ENCODE measurements at regions not wholly inside any gene's neighbourhood (a gene's known extent, or its start where the extent isn't known, plus 50 kb on each side); places are given as distances from the start of the nearest gene placed in this dataset.

DNA sequence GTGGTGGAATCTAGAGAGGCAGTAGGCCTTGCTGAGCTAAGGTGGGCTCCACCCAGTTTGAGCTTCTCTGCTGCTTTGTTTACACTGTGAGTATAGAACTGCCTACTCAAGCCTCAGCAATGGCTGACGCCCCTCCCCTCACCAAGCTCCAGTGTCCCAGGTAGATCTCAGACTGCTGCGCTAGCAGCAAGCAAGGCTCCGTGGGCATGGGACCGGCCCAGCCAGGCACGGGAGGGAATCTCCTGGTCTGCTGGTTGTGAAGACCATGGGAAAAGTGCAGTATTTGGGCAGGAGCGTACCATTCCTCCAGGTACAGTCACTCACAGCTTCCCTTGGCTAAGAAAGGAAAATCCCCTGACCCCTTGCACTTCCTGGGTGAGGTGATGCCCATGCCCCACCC is 407.1 kb downstream of the ZPLD1 start:
- TF ChIP-seq, protein P1, sequence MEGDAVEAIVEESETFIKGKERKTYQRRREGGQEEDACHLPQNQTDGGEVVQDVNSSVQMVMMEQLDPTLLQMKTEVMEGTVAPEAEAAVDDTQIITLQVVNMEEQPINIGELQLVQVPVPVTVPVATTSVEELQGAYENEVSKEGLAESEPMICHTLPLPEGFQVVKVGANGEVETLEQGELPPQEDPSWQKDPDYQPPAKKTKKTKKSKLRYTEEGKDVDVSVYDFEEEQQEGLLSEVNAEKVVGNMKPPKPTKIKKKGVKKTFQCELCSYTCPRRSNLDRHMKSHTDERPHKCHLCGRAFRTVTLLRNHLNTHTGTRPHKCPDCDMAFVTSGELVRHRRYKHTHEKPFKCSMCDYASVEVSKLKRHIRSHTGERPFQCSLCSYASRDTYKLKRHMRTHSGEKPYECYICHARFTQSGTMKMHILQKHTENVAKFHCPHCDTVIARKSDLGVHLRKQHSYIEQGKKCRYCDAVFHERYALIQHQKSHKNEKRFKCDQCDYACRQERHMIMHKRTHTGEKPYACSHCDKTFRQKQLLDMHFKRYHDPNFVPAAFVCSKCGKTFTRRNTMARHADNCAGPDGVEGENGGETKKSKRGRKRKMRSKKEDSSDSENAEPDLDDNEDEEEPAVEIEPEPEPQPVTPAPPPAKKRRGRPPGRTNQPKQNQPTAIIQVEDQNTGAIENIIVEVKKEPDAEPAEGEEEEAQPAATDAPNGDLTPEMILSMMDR (IDR thresholded peaks at IDR 0.05; ENCODE audit: borderline replicate concordance, extremely low read depth, low read length, poor library complexity, severe bottlenecking), result no peak
- no peak for TF ChIP-seq EZH2 (IDR thresholded peaks at IDR 0.05; ENCODE audit: borderline replicate concordance, low read depth, low read length, severe bottlenecking)
